ENCODE measurements at regions not wholly inside any gene's neighbourhood (a gene's known extent, or its start where the extent isn't known, plus 50 kb on each side); places are given as distances from the start of the nearest gene placed in this dataset.
A peak's percentile ranks its signal among the peaks of the same experiment; 100 is the strongest.

GRCh38 chrX:38940547-38940946, 139.3 kb downstream of the MID1IP1 start (continued):
- no peak for TF ChIP-seq ZNF558 (tag by site-specific recombination; IDR thresholded peaks at IDR 0.05)
- no peak for TF ChIP-seq ZNF426 (tag by site-specific recombination; IDR thresholded peaks at IDR 0.05)
- no peak for TF ChIP-seq ZFP3 (tag by site-specific recombination; IDR thresholded peaks at IDR 0.05; ENCODE audit: low read depth)
- TF ChIP-seq ZNF341 (tag by site-specific recombination; IDR thresholded peaks at IDR 0.05; ENCODE audit: low read depth): no peak
- no peak for TF ChIP-seq ZNF629 (tag by site-specific recombination; IDR thresholded peaks at IDR 0.05)
- TF ChIP-seq ZNF174 (tag by site-specific recombination; IDR thresholded peaks at IDR 0.05): no peak

GRCh38 chrX:38941675-38942074, 140.4 kb downstream of the MID1IP1 start:
- ChIA-PET POLR2A (no interaction called here), CTCF (interaction anchor here (0.6 kb wide), 1 partner anchor 454 kb away, joined by 3 read pairs; no protein-coding TSS in a partner anchor)
- no peak overlapping the region for H3K4me3 ChIP-seq (ENCODE audit: low read depth, low read length)
- H3K36me3 ChIP-seq (ENCODE audit: control insufficient read depth in 2 of 2, insufficient read depth in 1 of 2, low read length in 2 of 2): no peaks in the 10 kb centered on the region
- no peak for TF ChIP-seq ZNF707 (tag by site-specific recombination; IDR thresholded peaks at IDR 0.05)
- no peak for TF ChIP-seq ZEB2 (tag by site-specific recombination; IDR thresholded peaks at IDR 0.05)
- no peak for TF ChIP-seq ZSCAN23 (tag by site-specific recombination; IDR thresholded peaks at IDR 0.05)
- TF ChIP-seq ZNF398 (tag by site-specific recombination; IDR thresholded peaks at IDR 0.05): no peak
- no peak for TF ChIP-seq HOXC10 (CRISPR knock-in tag; IDR thresholded peaks at IDR 0.05)
- H3K27ac ChIP-seq (ENCODE audit: extremely low read depth, low read depth, low read length): no peak overlapping the region
- no peaks in the 10 kb centered on the region for H3K4me1 ChIP-seq (ENCODE audit: control insufficient read depth, insufficient read depth, low read length)
- H3K9me3 ChIP-seq (ENCODE audit: control insufficient read depth, insufficient read depth, low read depth, low read length): no peaks in the 10 kb centered on the region

- no peak for TF ChIP-seq ZSCAN23 (tag by site-specific recombination; IDR thresholded peaks at IDR 0.05)
- TF ChIP-seq ATF2 (tag by site-specific recombination; IDR thresholded peaks at IDR 0.05; ENCODE audit: low read depth): peak; percentile 54; the same call in 1 of the 2 replicates
- POLR2A ChIA-PET: no interaction called here
- CTCF ChIA-PET: no interaction called here
Measured at GRCh38 chrX:38943120-38943519, 141.9 kb downstream of the MID1IP1 start.

GRCh38 chrX:38948046-38948445, 146.8 kb downstream of the MID1IP1 start:
- Histone ChIP-seq H3K27ac (ENCODE audit: extremely low read depth, low read depth, low read length) (no peak overlapping the region), H3K36me3 (ENCODE audit: control insufficient read depth in 2 of 2, insufficient read depth in 1 of 2, low read length in 2 of 2) (no peaks in the 10 kb centered on the region), H3K4me3 (ENCODE audit: low read depth, low read length) (no peak overlapping the region), H3K9me3 (ENCODE audit: control insufficient read depth, insufficient read depth, low read depth, low read length) (no peaks in the 10 kb centered on the region), H3K4me1 (ENCODE audit: control insufficient read depth, insufficient read depth, low read length) (no peaks in the 10 kb centered on the region)
- ChIA-PET POLR2A (no interaction called here), CTCF (interaction anchor here (0.7 kb wide), 1 partner anchor 1079 kb away, joined by 3 read pairs; no protein-coding TSS in a partner anchor)
- TF ChIP-seq ZNF146 (tag by site-specific recombination; IDR thresholded peaks at IDR 0.05): peak; percentile 28; the same call in 1 of the 2 replicates
- no peak for TF ChIP-seq TRIM28 (IDR thresholded peaks at IDR 0.05; ENCODE audit: borderline replicate concordance, low read length)

More at GRCh38 chrX:38943120-38943519, 141.9 kb downstream of the MID1IP1 start:
- H3K4me3 ChIP-seq (ENCODE audit: low read depth, low read length): no peak overlapping the region
- H3K4me1 ChIP-seq (ENCODE audit: control insufficient read depth, insufficient read depth, low read length): no peaks in the 10 kb centered on the region
- H3K9me3 ChIP-seq (ENCODE audit: control insufficient read depth, insufficient read depth, low read depth, low read length): no peaks in the 10 kb centered on the region
- H3K36me3 ChIP-seq (ENCODE audit: control insufficient read depth in 2 of 2, insufficient read depth in 1 of 2, low read length in 2 of 2): no peaks in the 10 kb centered on the region
- H3K27ac ChIP-seq (ENCODE audit: extremely low read depth, low read depth, low read length): no peak overlapping the region

GRCh38 chrX:38954520-38954919, 153.3 kb downstream of the MID1IP1 start:
- Histone ChIP-seq H3K9me3 (ENCODE audit: control insufficient read depth, insufficient read depth, low read depth, low read length) (no peaks in the 10 kb centered on the region), H3K4me1 (ENCODE audit: control insufficient read depth, insufficient read depth, low read length) (no peaks in the 10 kb centered on the region), H3K27ac (ENCODE audit: extremely low read depth, low read depth, low read length) (no peak overlapping the region), H3K4me3 (ENCODE audit: low read depth, low read length) (no peak overlapping the region), H3K36me3 (ENCODE audit: control insufficient read depth in 2 of 2, insufficient read depth in 1 of 2, low read length in 2 of 2) (no peaks in the 10 kb centered on the region)
- ChIA-PET POLR2A (no interaction called here), CTCF (no interaction called here)
- TF ChIP-seq ZFP69B (tag by site-specific recombination; IDR thresholded peaks at IDR 0.05) (no peak), ZNF324 (tag by site-specific recombination; IDR thresholded peaks at IDR 0.05) (no peak), SALL2 (tag by site-specific recombination; IDR thresholded peaks at IDR 0.05; ENCODE audit: borderline replicate concordance) (no peak), ZNF335 (tag by site-specific recombination; conservative IDR thresholded peaks at IDR 0.05) (no peak), ZNF214 (tag by site-specific recombination; IDR thresholded peaks at IDR 0.05; ENCODE audit: borderline replicate concordance) (no peak), ZNF449 (tag by site-specific recombination; IDR thresholded peaks at IDR 0.05) (no peak), ZNF747 (tag by site-specific recombination; IDR thresholded peaks at IDR 0.05) (no peak), ZNF121 (tag by site-specific recombination; IDR thresholded peaks at IDR 0.05) (no peak)

Measured in HEK293 (cell line).